ENCODE measurements at regions not wholly inside any gene's neighbourhood (a gene's known extent, or its start where the extent isn't known, plus 50 kb on each side); places are given as distances from the start of the nearest gene placed in this dataset.

DNA sequence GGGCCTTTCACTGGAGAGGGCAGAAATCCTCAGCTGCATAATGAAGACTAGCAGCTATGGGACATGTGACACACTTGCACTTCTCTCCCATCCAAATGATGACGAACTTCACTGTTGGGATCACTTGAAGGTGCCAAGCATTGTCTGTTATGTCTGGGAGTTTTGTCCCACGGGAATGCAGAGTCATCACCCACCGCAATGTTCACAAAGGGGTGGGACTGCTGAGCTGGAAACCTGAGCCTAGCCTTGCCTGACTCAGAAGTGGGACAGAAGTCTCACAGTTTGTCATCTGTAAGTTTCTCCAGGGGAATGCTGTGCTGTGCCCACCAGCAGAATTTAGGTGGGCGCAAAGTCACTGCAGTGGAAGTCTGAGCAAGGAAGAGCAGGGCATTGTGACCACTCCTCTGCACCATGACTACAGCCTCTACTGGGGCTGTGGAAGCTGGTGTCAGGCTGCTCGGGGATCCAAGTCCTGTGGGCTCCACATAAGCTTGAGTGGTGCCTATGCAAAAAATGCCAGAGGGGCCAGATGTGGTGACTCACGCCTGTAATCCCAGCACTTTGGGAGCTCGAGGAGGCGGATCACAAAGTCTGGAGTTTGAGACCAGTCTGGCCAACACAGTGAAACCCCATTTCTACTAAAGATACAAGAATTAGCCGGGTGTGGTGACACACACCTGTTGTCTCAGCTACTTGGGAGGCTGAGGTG, 472.0 kb upstream of the CNTNAP2 start:
- DNase-seq: no peak

DNA sequence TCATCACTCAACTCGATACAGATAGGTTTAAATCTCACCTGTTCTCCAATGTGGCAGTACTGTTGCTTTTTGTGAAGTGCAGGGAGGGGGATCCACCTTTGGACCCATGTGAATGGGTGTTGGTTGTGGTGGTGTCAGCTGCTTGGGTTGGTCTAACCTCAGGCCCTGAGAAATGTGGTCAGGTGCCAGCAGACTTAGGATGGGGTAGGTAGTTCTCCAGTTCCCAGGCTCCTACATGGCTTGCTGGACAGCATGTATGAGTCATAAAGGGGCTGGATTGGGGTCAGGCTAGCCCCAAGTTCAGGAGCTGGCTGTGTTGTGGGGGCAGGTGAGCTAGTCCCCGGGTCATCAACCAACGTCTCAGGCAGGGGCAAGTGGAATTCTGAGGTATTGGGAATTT, 472.6 kb upstream of the CNTNAP2 start:
- DNase-seq: no peak

DNA sequence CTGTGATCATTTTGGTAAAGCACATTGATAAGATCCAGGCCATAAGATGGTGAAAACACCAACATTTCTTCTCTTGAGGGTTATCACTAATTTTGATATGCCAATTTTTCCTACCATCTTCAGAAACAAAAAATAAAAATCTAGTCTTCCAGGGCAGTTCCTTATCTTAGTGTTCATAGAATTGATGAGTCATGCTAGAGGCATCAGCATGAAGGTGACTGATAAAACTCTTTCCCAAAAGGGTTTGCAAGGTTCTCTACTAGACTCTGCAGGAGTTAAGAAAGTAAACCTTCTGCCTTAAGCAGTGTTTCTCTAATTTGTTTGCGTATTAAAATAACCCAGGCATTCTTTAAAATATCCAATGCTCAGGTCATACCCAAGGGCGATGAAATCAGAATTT, 483.1 kb upstream of the CNTNAP2 start:
- DNase-seq: no peak

DNA sequence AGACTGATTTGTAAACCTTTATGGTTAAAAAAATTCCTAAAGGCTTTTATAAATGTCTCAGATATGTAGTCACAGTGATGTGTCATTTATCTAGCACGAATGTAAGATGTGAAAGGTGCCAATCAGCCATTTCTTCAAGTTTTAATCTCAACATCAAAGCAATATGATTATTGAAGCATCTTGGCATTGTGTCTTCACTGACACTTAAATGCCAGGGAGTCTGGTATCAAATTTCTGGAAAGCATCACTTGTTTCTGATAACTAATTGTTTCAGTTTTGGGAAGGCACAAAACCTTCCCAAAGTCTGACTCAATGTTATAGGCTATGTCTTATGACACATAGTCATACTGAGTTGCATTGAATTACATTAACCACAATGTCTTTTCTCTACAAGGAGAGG, 492.0 kb upstream of the CNTNAP2 start:
- DNase-seq: no peak

DNA sequence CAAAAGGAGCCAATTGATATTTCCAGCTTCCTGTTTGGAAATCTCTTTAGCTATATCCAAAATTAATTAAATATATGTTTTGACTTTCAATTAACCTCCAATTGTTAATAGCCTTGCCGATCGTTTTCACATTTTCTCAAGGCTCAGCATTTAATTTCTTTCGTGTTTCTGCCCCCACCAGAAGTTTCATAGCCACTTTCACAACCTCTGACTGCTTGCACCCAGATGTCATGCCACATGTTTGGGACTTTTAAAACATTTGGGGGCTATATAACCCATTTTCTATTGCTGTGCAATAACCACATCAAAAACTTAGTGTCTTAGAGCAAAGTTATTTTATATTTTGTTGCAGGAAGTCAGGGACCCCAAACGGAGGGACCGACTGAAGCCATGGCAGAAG, 510.6 kb upstream of the CNTNAP2 start:
- DNase-seq: no peak

DNA sequence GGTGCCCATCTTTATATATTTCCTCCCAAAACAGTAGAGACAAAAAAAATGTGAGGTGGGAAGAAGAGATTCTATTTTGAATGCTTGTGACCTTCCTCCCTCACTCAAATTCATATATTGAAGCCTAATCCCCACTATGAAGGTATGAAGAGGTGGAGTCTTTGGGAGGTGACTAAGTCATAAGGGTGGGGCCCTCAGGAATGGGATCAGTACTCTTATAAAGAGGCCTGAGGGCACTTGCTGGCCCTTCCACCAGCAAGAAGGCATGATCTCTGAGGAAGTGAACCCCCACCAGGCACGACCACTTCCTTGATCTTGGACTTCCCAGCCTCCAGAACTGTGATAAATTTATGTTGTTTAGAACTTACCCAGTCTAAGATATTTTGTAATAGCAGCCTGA, 517.2 kb upstream of the CNTNAP2 start:
- DNase-seq: no peak

DNA sequence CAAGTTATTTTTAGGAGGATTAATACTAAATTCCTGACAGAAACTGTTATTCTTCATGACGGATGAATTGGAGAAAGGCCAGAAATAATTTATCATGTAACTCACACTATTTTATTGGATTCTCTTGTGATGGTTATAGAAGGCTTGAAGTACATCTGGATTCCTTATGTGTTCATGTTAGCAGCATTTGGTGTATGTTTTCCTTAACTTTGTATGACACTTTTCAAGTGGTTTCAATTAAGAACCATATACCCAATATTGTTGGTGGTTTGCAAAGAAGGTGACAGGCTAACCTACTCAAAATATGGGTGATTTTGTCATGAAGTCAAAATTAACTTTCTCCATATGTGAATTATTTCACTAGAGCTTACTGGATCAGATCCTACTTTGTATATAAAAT, 532.2 kb upstream of the CNTNAP2 start:
- DNase-seq: no peak

DNA sequence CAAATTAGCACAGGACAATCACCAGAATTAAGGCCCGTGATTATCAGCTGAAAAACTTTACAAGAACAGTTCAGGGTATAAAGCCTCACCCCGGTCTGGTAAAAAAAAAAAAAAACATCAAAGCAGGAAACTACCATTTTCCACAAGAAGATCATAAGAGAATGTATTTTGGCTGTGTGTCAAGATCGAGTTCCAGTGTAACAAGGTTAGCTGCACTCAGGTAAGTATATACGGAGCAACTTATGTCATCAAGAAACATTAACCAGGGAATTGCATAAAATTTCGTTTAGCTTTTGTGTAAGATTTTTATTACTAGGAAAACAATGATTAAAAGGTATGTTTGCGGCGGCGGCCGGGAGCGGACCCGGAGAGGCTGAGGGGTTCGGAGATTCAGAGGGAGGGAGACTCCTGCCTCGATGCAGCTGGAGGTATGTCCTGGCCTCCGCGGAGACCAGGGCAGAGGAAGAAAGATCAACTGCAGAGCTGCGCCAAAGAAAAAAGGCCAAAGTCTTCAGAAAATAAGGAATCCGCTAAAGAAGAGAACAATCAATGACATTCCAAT, 533.8 kb upstream of the CNTNAP2 start:
- no peak for DNase-seq

DNA sequence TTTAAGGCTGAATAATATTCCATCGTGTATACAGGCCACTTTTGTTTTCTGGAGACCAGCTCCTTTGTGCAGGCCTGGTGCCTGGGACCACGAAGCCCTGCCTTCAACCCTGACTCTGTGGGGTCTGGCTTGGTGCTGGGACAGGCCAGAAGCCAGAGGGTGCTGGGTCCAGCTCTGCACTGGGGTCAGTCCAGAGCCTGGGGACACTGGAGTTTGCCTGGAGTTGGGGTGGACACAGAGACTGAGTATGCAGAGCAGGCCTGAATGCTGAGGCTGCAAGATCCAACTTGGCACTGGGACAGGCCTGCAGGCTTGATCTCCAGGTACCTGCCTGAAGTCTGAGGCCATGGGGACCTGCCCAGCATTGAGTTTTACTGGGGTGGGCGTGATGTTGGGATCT, 558.8 kb upstream of the CNTNAP2 start:
- DNase-seq: no peak

DNA sequence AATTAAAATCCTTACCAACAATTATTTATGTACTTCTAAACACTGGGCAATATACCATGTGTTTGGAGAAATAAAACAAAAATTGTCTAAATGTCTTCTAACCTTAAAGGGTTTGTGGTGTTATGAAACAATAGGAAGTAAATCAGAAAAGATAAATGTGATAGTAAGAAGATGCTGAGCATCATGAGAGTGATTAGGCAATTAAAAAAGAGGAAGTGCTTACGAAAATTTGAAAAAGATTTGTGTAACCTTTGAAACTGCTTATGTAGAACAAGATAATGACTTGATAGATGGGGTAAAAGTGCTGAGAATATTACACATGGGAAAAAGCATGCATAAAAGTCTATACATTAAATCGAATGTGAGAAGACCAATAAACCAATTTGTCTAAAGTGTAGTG, 573.4 kb upstream of the CNTNAP2 start:
- DNase-seq: no peak

DNA sequence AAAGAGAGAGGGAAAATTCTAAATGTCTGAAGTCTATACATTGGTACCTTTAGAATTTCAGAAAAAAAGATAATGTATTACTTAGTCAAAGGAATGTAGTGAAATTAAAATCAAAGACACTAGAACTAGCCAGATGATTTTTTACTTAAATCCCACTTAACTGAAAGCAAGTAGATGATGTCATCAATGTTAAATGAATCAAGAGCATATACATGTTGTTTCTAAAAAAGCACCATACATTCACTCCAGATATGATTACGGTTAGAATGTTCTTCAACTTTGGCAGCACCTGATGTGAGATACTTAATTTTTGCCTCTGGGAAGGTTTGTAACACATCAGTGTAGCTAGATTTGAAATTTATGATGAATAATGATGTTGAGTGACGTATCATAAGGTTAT, 576.7 kb upstream of the CNTNAP2 start:
- no peak for DNase-seq

DNA sequence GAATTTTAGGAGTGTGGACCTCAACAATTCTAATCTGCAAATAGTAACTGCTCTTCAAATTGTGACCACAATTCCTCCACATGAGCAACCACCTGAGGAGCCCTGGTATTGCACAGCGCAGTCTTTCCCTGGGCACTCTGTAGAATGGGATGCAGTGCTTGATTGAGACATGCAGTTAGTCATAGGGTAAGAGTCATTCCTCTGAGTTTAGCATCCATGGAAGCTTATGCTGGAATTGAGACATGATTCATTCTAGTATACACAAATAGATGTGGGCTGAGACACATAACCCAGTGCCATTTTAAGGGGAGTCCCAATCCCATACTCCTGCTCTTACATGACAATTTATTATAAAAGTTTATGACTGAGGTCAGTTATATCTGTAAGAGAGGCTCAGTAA, 582.3 kb upstream of the CNTNAP2 start:
- no peak for DNase-seq

DNA sequence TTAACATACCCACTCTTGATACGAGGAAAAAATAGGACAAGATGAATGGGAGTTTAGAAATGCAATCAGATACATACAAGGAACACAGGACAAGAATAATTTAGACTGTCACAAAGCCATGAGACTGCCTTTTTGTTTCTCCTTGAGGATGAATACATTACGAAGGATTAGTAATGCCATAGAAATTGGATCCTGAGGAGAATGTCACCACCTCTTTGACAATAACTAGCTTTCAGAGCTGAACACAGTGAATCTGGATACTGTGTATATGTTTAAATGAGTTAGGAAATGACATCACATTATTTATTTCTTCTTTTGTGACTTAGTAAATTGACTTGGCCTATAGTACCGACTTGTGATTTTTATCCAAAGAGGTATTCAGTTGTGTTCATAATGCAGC, 596.3 kb upstream of the CNTNAP2 start:
- DNase-seq: no peak

DNA sequence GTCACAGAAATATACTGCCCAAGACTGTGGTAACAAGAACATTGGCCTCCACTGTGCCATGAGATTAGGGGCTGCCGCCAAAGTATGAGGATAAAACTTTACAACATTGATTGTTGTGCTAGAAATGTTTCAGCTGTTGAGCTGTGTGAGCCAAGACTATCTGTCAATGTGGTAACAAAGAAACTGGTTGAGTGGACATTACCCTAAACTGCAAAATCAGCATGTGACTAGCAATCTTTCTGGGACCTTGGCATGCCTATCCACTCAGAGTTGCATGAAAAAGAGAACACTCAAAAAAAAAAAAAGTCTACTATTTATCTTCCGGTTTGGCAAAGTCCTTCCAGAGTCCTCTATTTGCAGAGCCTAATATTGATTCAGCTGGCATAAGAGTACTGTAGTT, 605.6 kb upstream of the CNTNAP2 start:
- no peak for DNase-seq

DNA sequence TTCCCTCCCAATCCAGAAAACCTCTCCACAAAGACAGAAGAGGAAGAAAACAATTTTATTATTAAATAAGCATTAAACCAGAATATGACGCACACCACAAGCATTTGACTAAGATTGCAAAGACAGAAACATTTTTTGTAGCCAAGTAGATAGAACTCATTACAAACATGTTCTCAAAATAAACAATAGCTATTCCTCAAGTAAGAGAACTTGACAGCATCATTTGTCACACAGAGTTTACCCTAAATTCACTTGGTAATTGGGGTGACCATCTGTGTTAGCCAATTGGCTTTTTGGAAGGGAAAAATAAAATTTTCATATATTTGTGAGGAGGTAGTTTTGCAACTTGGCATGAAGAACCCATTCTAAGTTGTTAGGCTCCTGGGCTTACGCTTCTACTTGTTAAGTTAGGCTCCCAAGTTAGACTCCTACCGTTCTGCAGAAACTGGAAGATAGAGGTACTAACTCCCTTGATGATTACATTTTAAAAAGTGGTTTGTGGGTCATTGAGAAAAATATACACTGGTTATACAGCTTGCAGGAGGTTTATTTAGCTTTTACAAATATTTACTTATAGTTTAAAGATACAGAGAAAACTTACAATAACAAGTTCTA, 618.6 kb upstream of the CNTNAP2 start:
- no peak for DNase-seq

DNA sequence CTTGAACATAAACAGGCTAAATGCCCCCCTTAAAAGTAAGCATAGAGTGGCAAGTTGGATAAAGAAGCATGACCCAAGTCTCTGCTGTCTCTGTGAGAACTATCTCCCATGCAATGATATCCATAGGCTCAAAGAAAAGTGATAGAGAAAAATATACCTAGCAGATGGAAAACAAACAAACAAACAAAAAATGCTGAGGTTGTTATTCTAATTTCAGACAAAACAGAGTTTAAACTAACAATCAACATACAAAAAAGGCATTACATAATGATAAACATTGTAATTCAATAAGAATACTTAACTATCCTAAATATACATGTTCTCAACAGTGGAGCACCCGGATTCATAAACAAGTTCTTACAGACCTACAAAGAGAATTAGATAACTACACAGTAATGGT, 626.2 kb upstream of the CNTNAP2 start:
- no peak for DNase-seq

DNA sequence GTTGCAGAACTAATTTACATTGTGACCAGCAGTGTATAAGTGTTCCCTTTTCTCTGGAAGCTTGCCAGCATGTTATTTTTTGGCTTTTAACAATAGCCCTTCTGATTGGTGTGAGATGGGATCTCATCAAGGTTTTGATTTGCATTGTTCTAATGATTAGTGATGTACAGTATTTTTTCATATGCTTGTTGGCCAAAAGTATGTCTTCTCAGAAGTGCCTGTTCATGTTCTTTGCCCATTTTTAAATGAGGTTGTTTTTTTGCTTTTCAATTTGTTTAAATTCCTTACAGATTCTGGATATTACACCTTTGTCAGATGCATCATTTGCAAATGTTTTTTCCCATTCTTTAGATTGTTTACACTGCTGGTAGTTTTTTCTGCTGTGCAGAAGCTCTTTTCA, 627.0 kb upstream of the CNTNAP2 start:
- DNase-seq: no peak

DNA sequence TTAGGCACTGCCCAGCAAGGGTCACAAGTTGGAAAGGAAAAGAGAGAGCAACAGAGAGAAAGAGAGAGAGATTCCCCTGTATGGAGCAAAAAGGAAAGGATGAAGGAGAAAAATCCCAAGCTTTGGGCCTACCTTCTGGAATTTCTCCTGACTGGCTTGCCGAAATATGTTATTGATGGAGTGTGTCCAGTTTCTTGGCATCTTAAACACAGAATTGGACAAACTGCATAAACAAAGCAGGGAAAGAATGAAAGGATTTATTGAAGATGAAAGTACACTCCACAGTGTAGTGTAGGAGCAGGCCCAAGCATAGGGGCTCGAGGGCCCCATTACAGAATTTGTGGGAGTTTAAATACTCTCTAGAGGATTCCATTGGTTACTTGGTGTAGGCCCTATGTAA, 627.8 kb upstream of the CNTNAP2 start:
- no peak for DNase-seq

DNA sequence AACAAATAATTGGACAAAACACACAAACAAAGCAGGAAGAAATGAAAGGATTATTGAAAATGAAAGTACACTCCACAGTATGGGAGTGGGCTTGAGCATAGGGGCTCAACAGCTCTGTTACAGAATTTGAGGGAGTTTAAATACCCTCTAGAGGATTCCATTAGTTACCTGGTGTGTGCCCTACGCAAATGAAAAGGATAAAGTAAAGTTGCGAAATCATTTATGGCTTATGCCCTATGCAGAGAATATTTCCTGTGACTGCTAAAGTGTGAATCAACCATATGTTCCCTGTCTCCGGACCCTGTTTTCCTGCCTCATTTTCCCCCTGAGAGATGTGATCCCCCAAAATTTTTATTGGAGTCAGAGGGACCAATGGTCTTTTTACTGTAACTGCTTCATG, 634.6 kb upstream of the CNTNAP2 start:
- DNase-seq: no peak

DNA sequence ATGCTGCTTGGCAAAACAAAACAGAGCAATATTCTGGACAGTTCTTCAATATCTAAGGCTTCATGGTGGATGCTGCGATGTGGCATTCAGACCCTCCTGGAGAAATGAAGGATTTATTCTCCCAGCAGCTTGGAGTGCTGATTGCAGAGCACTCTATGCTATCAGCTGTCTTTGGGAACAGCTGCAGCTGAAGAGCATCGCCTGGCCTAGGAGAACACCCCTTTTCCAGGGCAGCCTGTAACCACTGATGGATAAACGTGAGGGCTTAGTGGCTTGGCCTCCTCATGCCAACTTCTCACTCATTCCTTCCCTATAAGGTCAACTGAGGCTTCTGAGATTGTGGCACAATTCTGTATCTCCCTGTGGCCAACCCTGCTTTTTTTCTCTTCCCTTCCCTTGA, 638.1 kb upstream of the CNTNAP2 start:
- no peak for DNase-seq

DNA sequence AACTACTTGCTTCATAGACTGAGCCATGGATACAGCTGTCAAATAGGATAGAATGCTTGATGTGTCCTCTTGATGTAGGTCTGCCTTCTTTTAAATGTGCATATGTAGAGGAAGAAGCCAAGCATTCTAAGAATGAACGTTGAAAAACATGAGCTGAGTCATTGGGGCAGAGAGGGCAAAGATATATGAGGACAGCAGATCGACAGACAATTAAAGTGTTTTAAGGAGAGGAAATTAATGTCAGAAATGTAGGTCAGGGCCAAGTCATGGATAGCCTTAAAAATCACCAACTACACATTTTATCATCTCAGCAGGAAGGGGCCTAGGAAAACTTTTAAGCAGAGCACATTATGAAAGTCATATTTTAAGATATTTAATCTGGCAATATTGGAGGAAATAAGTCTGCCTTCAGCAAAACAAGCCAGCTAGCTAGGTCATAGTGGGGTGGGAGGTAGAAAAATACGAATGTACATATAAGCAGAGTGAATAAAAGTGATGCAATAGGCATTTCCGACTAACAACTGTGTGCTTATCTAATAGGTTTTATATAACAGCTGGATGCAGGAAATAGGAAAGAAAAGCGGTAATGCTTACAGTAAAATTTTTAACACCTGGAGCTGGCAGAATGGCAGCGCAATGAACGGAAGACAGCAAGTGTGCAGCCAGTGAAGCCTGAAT, 638.3 kb upstream of the TPK1 start:
- no peak for DNase-seq

DNA sequence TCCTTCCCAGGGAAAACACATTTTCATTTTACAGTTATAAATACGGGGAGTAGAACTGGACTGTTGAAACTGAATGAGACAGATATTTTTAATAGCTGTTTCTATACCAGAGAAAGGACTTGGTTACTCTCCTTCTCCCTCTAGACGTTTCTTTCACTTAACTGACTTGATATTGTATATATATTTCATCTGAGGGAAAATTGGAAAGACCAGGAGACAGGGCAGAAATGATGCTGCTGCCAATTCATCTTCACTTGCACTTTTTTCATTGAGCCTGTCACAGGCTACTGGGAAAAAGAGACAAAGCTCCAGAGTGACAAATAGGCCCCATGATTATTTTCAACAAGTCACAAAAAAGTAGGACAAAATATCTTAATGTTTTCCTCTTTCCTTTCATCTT, 636.0 kb upstream of the TPK1 start:
- no peak for DNase-seq

DNA sequence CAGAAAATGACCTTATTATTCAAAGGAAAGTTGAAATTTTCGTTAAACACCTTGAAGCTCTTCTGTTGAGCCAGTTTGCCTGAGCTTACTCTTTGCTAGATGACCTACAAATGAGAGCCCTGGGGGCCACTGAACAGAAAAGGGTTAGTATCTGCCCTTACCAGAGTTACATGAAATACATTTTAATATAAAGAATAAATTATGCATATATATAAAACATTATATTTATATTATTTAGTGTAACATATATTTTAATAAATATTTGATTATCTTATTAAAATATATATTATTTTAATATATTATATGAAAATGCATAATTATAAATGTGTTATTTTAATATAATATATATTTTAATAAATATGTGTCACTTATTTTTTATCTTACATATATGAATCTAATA, 628.4 kb upstream of the TPK1 start:
- DNase-seq: no peak

DNA sequence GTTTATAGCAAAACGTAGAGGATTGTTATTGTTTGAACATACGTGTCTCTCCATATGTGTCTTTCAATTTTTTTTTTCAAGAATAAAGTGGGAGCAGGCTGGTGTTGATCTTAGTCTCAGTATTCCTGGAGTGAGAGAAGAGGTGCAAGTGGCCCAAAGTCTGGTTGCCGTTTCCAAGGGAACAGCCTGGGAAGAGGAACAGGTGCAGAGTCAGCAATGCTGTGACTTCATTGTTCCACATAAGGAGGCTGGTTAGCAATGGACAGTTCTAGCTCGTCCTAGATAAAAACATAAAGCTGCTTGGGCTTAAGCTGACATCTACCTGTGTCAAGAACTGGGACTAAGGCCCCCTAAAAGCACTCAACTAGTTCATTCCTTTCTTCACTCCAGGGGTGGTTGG, 626.6 kb upstream of the TPK1 start:
- no peak for DNase-seq

Measured in activated CD4-positive, alpha-beta T cell treated with anti-CD3 and anti-CD28 coated beads for 48 hours (primary cell).